HCT116 (cell line): ENCODE measurements at regions not wholly inside any gene's neighbourhood (a gene's known extent, or its start where the extent isn't known, plus 50 kb on each side); places are given as distances from the start of the nearest gene placed in this dataset.

ENCODE experiments used
- ATAC-seq: fragments of 200-7000 bp; cut with Tn5 transposase; 2 replicates; pipeline ENCODE4 v1.9.1; 2020; ENCODE audit warnings: mild to moderate bottlenecking, moderate library complexity
- BruUV-seq: library from RNA; stranded (reverse); fragments of 400-500 nt; replicated peaks from 2 replicates; lab custom pipeline; 2021; lab: Mats Ljungman, UMichigan
- CTCF ChIA-PET: fragments of 300-600 bp; sonication (Branson Sonifier 250); formaldehyde crosslinking; loops from one replicate; lab custom pipeline; 2021; ENCODE audit warnings: antibody characterized with exemption; lab: Charles Lee
- POLR2A ChIA-PET: fragments of 300-600, 350-600 bp; sonication (Branson Sonifier 250); formaldehyde crosslinking; loops from one replicate; lab custom pipeline; 2021; ENCODE audit warnings: antibody characterized with exemption; lab: Charles Lee
- RAD21 ChIA-PET, 2 experiments: fragments of 300-600 bp; sonication (Branson Sonifier 250); formaldehyde crosslinking; loops; one replicate each; lab custom pipeline; 2023; ENCODE audit warnings: low total read pairs in 2 of 2; ENCODE audit not compliant: uncharacterized antibody in 2 of 2, unreplicated experiment in 2 of 2, low non-redundant PET in 1 of 2; lab: Charles Lee
- DNase-seq: peaks from one replicate; pipeline ENCODE4 v3.0.0-alpha.2; 2010; ENCODE audit warnings: low read depth, low spot score
- H2AFZ ChIP-seq: fragments of 200-600 bp; shearing (Covaris generic), sonication (generic); 2 replicates; pipeline ENCODE4 v1.6.1; 2017; ENCODE audit warnings: low read depth, mixed run types, mixed read lengths, antibody characterized with exemption, low read length; ENCODE audit not compliant: poor library complexity, severe bottlenecking
- H3K27ac ChIP-seq: 2 replicates; pipeline ENCODE4 v1.5.1; 2012; ENCODE audit warnings: low read depth, low read length
- H3K27me3 ChIP-seq: fragments of 200-600 bp; sonication (generic); 2 replicates; pipeline ENCODE4 v1.6.1; 2016; ENCODE audit warnings: mixed run types, low read length, mixed read lengths; ENCODE audit not compliant: insufficient read depth
- H3K36me3 ChIP-seq, 2 experiments: fragments of 200-500 bp in 1 of 2; fragments of 200-600 bp in 1 of 2; sonication (Bioruptor generic) in 1 of 2; sonication (generic) in 1 of 2; 2 replicates each; pipeline versions ENCODE4 v1.5.1 to v1.6.1; 2014 to 2016; ENCODE audit warnings: low read length in 2 of 2, inconsistent platforms in 1 of 2, mixed read lengths in 1 of 2, mixed run types in 1 of 2; ENCODE audit not compliant: insufficient read depth in 2 of 2, control insufficient read depth in 1 of 2
- H3K4me1 ChIP-seq, 2 experiments: fragments of 200-600 bp in 1 of 2; sonication (generic) in 1 of 2; 2 replicates each; pipeline versions ENCODE4 v1.5.1 to v1.6.1; 2012 to 2017; ENCODE audit warnings: low read length in 2 of 2, inconsistent platforms in 1 of 2, mild to moderate bottlenecking in 1 of 2, mixed read lengths in 1 of 2, mixed run types in 1 of 2, moderate library complexity in 1 of 2; ENCODE audit not compliant: insufficient read depth in 2 of 2, control insufficient read depth in 1 of 2
- H3K4me2 ChIP-seq: fragments of 200-600 bp; sonication (generic); 2 replicates; pipeline ENCODE4 v1.6.1; 2017; ENCODE audit warnings: mixed run types, low read length, mixed read lengths
- H3K4me3 ChIP-seq, 2 experiments: fragments of 200-600 bp in 1 of 2; sonication (generic) in 1 of 2; replicated peaks in 1 of 2; 2 replicates each; pipeline ENCODE4 v1.5.1; 2011 to 2016; ENCODE audit warnings: low read length in 2 of 2, control low read depth in 1 of 2, low read depth in 1 of 2, mild to moderate bottlenecking in 1 of 2, mixed read lengths in 1 of 2, mixed run types in 1 of 2
- H3K79me2 ChIP-seq: fragments of 200-600 bp; sonication (generic); 2 replicates; pipeline ENCODE4 v1.6.1; 2017; ENCODE audit warnings: mild to moderate bottlenecking, mixed run types, low read length, moderate library complexity, mixed read lengths; ENCODE audit not compliant: insufficient read depth
- H3K9ac ChIP-seq: fragments of 200-600 bp; sonication (generic); 2 replicates; pipeline ENCODE4 v1.6.1; 2016; ENCODE audit warnings: low read length, mixed read lengths
- H3K9me2 ChIP-seq: fragments of 200-600 bp; sonication (generic), shearing (Covaris generic); 2 replicates; pipeline ENCODE4 v1.6.1; 2017; ENCODE audit warnings: mixed run types, mild to moderate bottlenecking, moderate library complexity; ENCODE audit not compliant: insufficient read depth
- H3K9me3 ChIP-seq, 2 experiments: fragments of 200-500 bp in 1 of 2; fragments of 200-600 bp in 1 of 2; sonication (Bioruptor generic) in 1 of 2; sonication (generic) in 1 of 2; 2 replicates each; pipeline ENCODE4 v1.6.1; 2014 to 2017; ENCODE audit warnings: low read length in 2 of 2, mixed read lengths in 2 of 2, inconsistent platforms in 1 of 2, low read depth in 1 of 2, mild to moderate bottlenecking in 1 of 2, mixed run types in 1 of 2, moderate library complexity in 1 of 2; ENCODE audit not compliant: control insufficient read depth in 1 of 2, insufficient read depth in 1 of 2
- H4K20me1 ChIP-seq: fragments of 200-600 bp; sonication (generic), shearing (Covaris generic); 2 replicates; pipeline ENCODE4 v1.6.1; 2017; ENCODE audit warnings: mixed run types, mild to moderate bottlenecking, moderate library complexity; ENCODE audit not compliant: insufficient read depth
- CBX3 ChIP-seq: IDR thresholded peaks from 2 replicates; pipeline ENCODE4 v1.6.1; 2012; ENCODE audit warnings: low read depth
- CEBPB ChIP-seq: IDR thresholded peaks from 2 replicates; pipeline ENCODE4 v1.6.1; 2012; ENCODE audit warnings: low read depth
- EGR1 ChIP-seq: IDR thresholded peaks from 2 replicates; pipeline ENCODE4 v1.6.1; 2012; ENCODE audit warnings: low read depth
- ELF1 ChIP-seq: IDR thresholded peaks from 2 replicates; pipeline ENCODE4 v1.6.1; 2012; ENCODE audit warnings: low read depth, borderline replicate concordance
- MAX ChIP-seq: IDR thresholded peaks from 2 replicates; pipeline ENCODE4 v1.6.1; 2012
- POLR2A ChIP-seq: IDR thresholded peaks from 2 replicates; pipeline ENCODE4 v1.7.0; 2011; ENCODE audit warnings: borderline replicate concordance; ENCODE audit not compliant: insufficient read depth, insufficient read length; ENCODE audit errors: extremely low read depth
- POLR2AphosphoS5 ChIP-seq: IDR thresholded peaks from 2 replicates; pipeline ENCODE4 v1.6.1; 2011; ENCODE audit warnings: mild to moderate bottlenecking, low read depth, low read length, moderate library complexity
- RAD21 ChIP-seq: IDR thresholded peaks from 2 replicates; pipeline ENCODE4 v1.6.1; 2012; ENCODE audit warnings: low read depth, mild to moderate bottlenecking
- REST ChIP-seq: IDR thresholded peaks from 2 replicates; pipeline ENCODE4 v1.6.1; 2012; ENCODE audit warnings: low read depth
- TCF7L2 ChIP-seq: IDR thresholded peaks from 2 replicates; pipeline ENCODE4 v1.7.0; 2011; ENCODE audit warnings: borderline replicate concordance, inconsistent platforms; ENCODE audit not compliant: insufficient read depth, insufficient read length; ENCODE audit errors: extremely low read depth
- YY1 ChIP-seq: IDR thresholded peaks from 2 replicates; pipeline ENCODE4 v1.6.1; 2011; ENCODE audit warnings: low read length, low read depth, moderate library complexity, mild to moderate bottlenecking; ENCODE audit not compliant: insufficient replicate concordance; ENCODE audit errors: extremely low read depth
- ZBTB33 ChIP-seq: IDR thresholded peaks from 2 replicates; pipeline ENCODE4 v1.6.1; 2011; ENCODE audit warnings: mild to moderate bottlenecking, low read length, moderate library complexity; ENCODE audit not compliant: insufficient replicate concordance; ENCODE audit errors: extremely low read depth
- intact Hi-C: fragments of 100-400 bp; cut with micrococcal nuclease; formaldehyde crosslinking; loops from 2 replicates; pipeline ENCODE4 v1.10.0; 2022

DNA sequence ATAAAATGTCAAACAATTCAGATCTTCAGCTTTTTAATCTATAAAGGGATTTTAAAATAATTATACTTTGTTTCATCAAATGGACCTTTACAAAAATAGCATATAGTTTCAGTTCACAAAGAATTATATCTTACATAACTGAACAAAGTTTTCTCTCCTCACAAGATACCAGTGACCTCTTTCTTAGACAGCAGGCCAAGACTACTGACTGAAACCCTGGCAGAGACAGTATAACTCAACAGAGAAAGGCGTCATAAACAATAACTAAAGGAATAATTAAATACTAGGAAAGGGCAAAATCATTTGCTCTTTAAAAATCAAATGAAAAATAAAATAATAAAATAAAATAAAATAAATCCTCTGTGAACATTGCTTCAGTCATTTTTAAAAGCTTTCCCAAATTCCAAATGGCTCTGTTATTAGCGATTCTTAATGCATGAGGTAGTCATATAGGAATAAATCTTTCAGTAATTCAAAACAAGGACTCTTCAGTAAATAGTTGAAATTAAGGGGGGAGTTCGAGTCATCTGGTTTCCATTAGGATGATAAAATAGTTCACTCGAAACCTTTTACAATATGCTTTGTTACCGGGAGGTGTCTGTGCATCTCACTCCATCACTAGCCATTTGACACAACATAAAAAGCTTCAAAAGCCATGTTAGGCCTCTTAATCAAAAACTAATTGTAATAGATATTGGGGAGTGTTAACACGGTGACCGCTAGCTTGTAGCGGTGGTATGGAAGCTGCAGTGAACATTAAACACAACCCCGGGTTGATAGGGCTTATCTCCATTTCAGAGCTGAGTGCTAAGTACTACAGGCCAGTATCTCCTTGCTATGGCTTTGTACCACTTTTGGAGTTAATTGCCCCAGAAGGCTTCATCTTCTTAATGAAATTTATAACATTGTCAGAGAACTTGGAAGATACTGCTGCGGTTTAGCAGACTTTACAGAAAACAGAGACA is 142.9 kb upstream of the NR2F2 start:
- H3K9ac ChIP-seq: no peak overlapping the region
- BruUV-seq: no TSS peak
- no peak for TF ChIP-seq REST
- TF ChIP-seq EGR1: no peak
- no peak for TF ChIP-seq YY1
- TF ChIP-seq TCF7L2: no peak
- TF ChIP-seq CBX3: no peak
- TF ChIP-seq ELF1: no peak
- no peak for TF ChIP-seq CEBPB
- no peak for TF ChIP-seq POLR2A
- TF ChIP-seq POLR2AphosphoS5: no peak
- TF ChIP-seq ZBTB33: no peak
- no peak for TF ChIP-seq RAD21
- TF ChIP-seq MAX: no peak
- CTCF ChIA-PET: no interaction called here
- no peaks in the 10 kb centered on the region for H4K20me1 ChIP-seq
- POLR2A ChIA-PET: no interaction called here
- no peak overlapping the region for H3K27ac ChIP-seq
- ATAC-seq (no peak), DNase-seq (no peak)
- H3K4me1 ChIP-seq: peaks cover 0 to 6% of the 10 kb centered on the region in 2 experiments; a peak in 1 of 4 replicates
- H3K36me3 ChIP-seq: no peaks in the 10 kb centered on the region
- H3K4me3 ChIP-seq: no peak overlapping the region
- no peak overlapping the region for H3K4me2 ChIP-seq
- no peak overlapping the region for H2AFZ ChIP-seq
- H3K9me3 ChIP-seq: no peaks in the 10 kb centered on the region
- H3K9me2 ChIP-seq: no peaks in the 10 kb centered on the region
- no peaks in the 10 kb centered on the region for H3K79me2 ChIP-seq
- intact Hi-C loops: no loop called here
- RAD21 ChIA-PET: no interaction called here
- H3K27me3 ChIP-seq: no peaks in the 10 kb centered on the region
